HepG2 (cell line): ENCODE measurements at regions not wholly inside any gene's neighbourhood (a gene's known extent, or its start where the extent isn't known, plus 50 kb on each side); places are given as distances from the start of the nearest gene placed in this dataset.

Source experiments
- ARHGAP35 ChIP-seq: sonication (generic); formaldehyde crosslinking; IDR thresholded peaks from 2 replicates; pipeline ENCODE4 v1.9.0; 2022; ENCODE audit warnings: mild to moderate bottlenecking, inconsistent platforms, moderate library complexity, missing genetic modification reagents, borderline replicate concordance
- JDP2 ChIP-seq: sonication (generic); formaldehyde crosslinking; IDR thresholded peaks from 2 replicates; pipeline ENCODE4 v1.8.1; 2022; ENCODE audit warnings: missing genetic modification reagents, borderline replicate concordance
- MEF2D ChIP-seq: sonication (generic); formaldehyde crosslinking; IDR thresholded peaks from 2 replicates; pipeline ENCODE4 v1.5.1; 2020; ENCODE audit warnings: mild to moderate bottlenecking, missing genetic modification reagents
- NR2C2 ChIP-seq: sonication (generic); formaldehyde crosslinking; IDR thresholded peaks from 2 replicates; pipeline ENCODE4 v1.4.0; 2020; ENCODE audit warnings: missing genetic modification reagents, mild to moderate bottlenecking, moderate library complexity, borderline replicate concordance
- NR2F2 ChIP-seq: IDR thresholded peaks from 2 replicates; pipeline ENCODE4 v1.6.1; 2012; ENCODE audit warnings: low read depth, inconsistent platforms, borderline replicate concordance
- NR2F6 ChIP-seq, 2 experiments: IDR thresholded peaks; 2 replicates each; pipeline ENCODE4 v1.6.1; 2016; ENCODE audit warnings: antibody characterized with exemption in 1 of 2, mild to moderate bottlenecking in 1 of 2
- POGZ ChIP-seq: sonication (generic); formaldehyde crosslinking; IDR thresholded peaks from 2 replicates; pipeline ENCODE4 v1.4.0; 2020; ENCODE audit warnings: mild to moderate bottlenecking, missing genetic modification reagents
- RBFOX2 ChIP-seq: fragments of 200-400 bp; formaldehyde crosslinking; IDR thresholded peaks from 2 replicates; pipeline ENCODE4 v1.6.1; 2017; ENCODE audit warnings: low read depth, mild to moderate bottlenecking, low read length
- RBM22 ChIP-seq: fragments of 200-400 bp; formaldehyde crosslinking; optimal IDR thresholded peaks from 2 replicates; pipeline ENCODE3; 2017; ENCODE audit warnings: mild to moderate bottlenecking, low read length, moderate library complexity
- RERE ChIP-seq: IDR thresholded peaks from 2 replicates; pipeline ENCODE4 v1.6.1; 2016; ENCODE audit warnings: low read depth, missing genetic modification reagents, missing compliant biosample characterization
- SRSF1 ChIP-seq: fragments of 200-400 bp; formaldehyde crosslinking; optimal IDR thresholded peaks from 2 replicates; pipeline ENCODE3; 2017; ENCODE audit warnings: mild to moderate bottlenecking, low read depth, low read length, moderate library complexity
- ZBTB10 ChIP-seq: sonication (generic); formaldehyde crosslinking; IDR thresholded peaks from 2 replicates; pipeline ENCODE4 v1.4.0; 2020; ENCODE audit warnings: missing genetic modification reagents, borderline replicate concordance
- ZFX ChIP-seq: sonication (generic); formaldehyde crosslinking; IDR thresholded peaks from 2 replicates; pipeline ENCODE4 v1.4.0; 2020; ENCODE audit warnings: mild to moderate bottlenecking, low read depth, missing genetic modification reagents, moderate library complexity
- ZNF30 ChIP-seq: sonication (generic); formaldehyde crosslinking; IDR thresholded peaks from 2 replicates; pipeline ENCODE4 v1.5.0; 2020; ENCODE audit warnings: mild to moderate bottlenecking, missing genetic modification reagents
- ZNF44 ChIP-seq: sonication (generic); formaldehyde crosslinking; IDR thresholded peaks from 2 replicates; pipeline ENCODE4 v1.5.1; 2020; ENCODE audit warnings: mild to moderate bottlenecking, missing genetic modification reagents
- ZNF619 ChIP-seq: sonication (generic); formaldehyde crosslinking; IDR thresholded peaks from 2 replicates; pipeline ENCODE4 v1.4.0; 2020; ENCODE audit warnings: mild to moderate bottlenecking, missing genetic modification reagents
- ZNF713 ChIP-seq: sonication (generic); formaldehyde crosslinking; IDR thresholded peaks from 2 replicates; pipeline ENCODE4 v1.4.0; 2020; ENCODE audit warnings: mild to moderate bottlenecking, missing genetic modification reagents
- ZSCAN29 ChIP-seq: sonication (generic); formaldehyde crosslinking; conservative IDR thresholded peaks from 2 replicates; pipeline ENCODE4 v1.4.0; 2020; ENCODE audit warnings: mild to moderate bottlenecking, missing genetic modification reagents
- TF ChIP-seq, protein P1 (sequence below), 2 experiments: fragments of 450-650 bp in 1 of 2; sonication (generic) in 1 of 2; formaldehyde crosslinking; IDR thresholded peaks; 2 replicates each; pipeline versions ENCODE4 v1.5.0 to v1.8.0; 2020 to 2022; ENCODE audit warnings: mild to moderate bottlenecking in 1 of 2, missing genetic modification reagents in 1 of 2

- TF ChIP-seq RERE (CRISPR knock-in tag) (no peak), ZFX (CRISPR knock-in tag) (no peak), SRSF1 (peak; percentile 49), NR2C2 (CRISPR knock-in tag) (no peak), ZNF44 (no peak), POGZ (CRISPR knock-in tag) (0 out of 2 replicates have a peak, but pooled peaks have one; percentile 2), ZNF30 (CRISPR knock-in tag) (no peak), ARHGAP35 (CRISPR knock-in tag) (0 out of 2 replicates have a peak, but pooled peaks have one; percentile 58), RBFOX2 (no peak), ZNF619 (CRISPR knock-in tag) (peak; percentile 61; the same call in 1 of the 2 replicates), RBM22 (no peak), ZBTB10 (no peak), NR2F6 (IDR thresholded peaks at IDR 0.05) (no peak), NR2F6 (CRISPR knock-in tag; IDR thresholded peaks at IDR 0.05) (peak; percentile 12; the same call in 1 of the 2 replicates), MEF2D (no peak), ZSCAN29 (CRISPR knock-in tag) (0 out of 2 replicates have a peak, but pooled peaks have one; percentile 35), NR2F2 (no peak), JDP2 (CRISPR knock-in tag) (no peak), ZNF713 (no peak)
- TF ChIP-seq, protein P1, sequence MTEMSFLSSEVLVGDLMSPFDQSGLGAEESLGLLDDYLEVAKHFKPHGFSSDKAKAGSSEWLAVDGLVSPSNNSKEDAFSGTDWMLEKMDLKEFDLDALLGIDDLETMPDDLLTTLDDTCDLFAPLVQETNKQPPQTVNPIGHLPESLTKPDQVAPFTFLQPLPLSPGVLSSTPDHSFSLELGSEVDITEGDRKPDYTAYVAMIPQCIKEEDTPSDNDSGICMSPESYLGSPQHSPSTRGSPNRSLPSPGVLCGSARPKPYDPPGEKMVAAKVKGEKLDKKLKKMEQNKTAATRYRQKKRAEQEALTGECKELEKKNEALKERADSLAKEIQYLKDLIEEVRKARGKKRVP (CRISPR knock-in tag; IDR thresholded peaks at IDR 0.05) = no peak
Observed at GRCh38 chr20:50282592-50283241, 92.1 kb downstream of the CEBPB start (continued).
